ENCODE measurements at regions not wholly inside any gene's neighbourhood (a gene's known extent, or its start where the extent isn't known, plus 50 kb on each side); places are given as distances from the start of the nearest gene placed in this dataset.
"Not testable (repeated sequence)": the region's sequence is repeated elsewhere in the genome, so short reads cannot be mapped to it uniquely, and the experiment has no call there.

- no peaks in the 10 kb centered on the region for H3K27me3 ChIP-seq (ENCODE audit: control insufficient read depth, insufficient read depth, low read length)
- H3K27ac ChIP-seq (ENCODE audit: low read depth, low read length) = no peak overlapping the region
- no peak overlapping the region for H3K9ac ChIP-seq (ENCODE audit: low read length)
- no peaks in the 10 kb centered on the region for H3K36me3 ChIP-seq (ENCODE audit: control insufficient read depth, insufficient read depth, low read length)
- no peaks in the 10 kb centered on the region for H3K9me3 ChIP-seq (ENCODE audit: control insufficient read depth, insufficient read depth, low read depth, low read length)
- H3K4me1 ChIP-seq (ENCODE audit: control insufficient read depth, insufficient read depth, low read length) = no peaks in the 10 kb centered on the region
- no peak overlapping the region for H3K4me3 ChIP-seq (ENCODE audit: low read depth, low read length)
Measured at GRCh38 chr2:103365071-103365470, 603.2 kb downstream of the TMEM182 start.

GRCh38 chr2:103367877-103368276 is 606.0 kb downstream of the TMEM182 start:
- H3K27me3 ChIP-seq (ENCODE audit: control insufficient read depth, insufficient read depth, low read length) = no peaks in the 10 kb centered on the region
- H3K9ac ChIP-seq (ENCODE audit: low read length) = no peak overlapping the region
- H3K9me3 ChIP-seq (ENCODE audit: control insufficient read depth, insufficient read depth, low read depth, low read length) = no peaks in the 10 kb centered on the region
- no peaks in the 10 kb centered on the region for H3K36me3 ChIP-seq (ENCODE audit: control insufficient read depth, insufficient read depth, low read length)
- H3K4me1 ChIP-seq (ENCODE audit: control insufficient read depth, insufficient read depth, low read length) = no peaks in the 10 kb centered on the region
- no peak overlapping the region for H3K27ac ChIP-seq (ENCODE audit: low read depth, low read length)
- H3K4me3 ChIP-seq (ENCODE audit: low read depth, low read length) = no peak overlapping the region

GRCh38 chr2:103383541-103383940 is 621.7 kb downstream of the TMEM182 start:
- peaks cover 5% of the 10 kb centered on the region; the same call in 1 of the 2 replicates for H3K4me1 ChIP-seq (ENCODE audit: control insufficient read depth, insufficient read depth, low read length)
- H3K9ac ChIP-seq (ENCODE audit: low read length) = no peak overlapping the region
- peaks cover 7% of the 10 kb centered on the region; the same call in 1 of the 2 replicates for H3K9me3 ChIP-seq (ENCODE audit: control insufficient read depth, insufficient read depth, low read depth, low read length)
- H3K27me3 ChIP-seq (ENCODE audit: control insufficient read depth, insufficient read depth, low read length) = no peaks in the 10 kb centered on the region
- H3K4me3 ChIP-seq (ENCODE audit: low read depth, low read length) = no peak overlapping the region
- H3K36me3 ChIP-seq (ENCODE audit: control insufficient read depth, insufficient read depth, low read length) = no peaks in the 10 kb centered on the region
- no peak overlapping the region for H3K27ac ChIP-seq (ENCODE audit: low read depth, low read length)

GRCh38 chr2:103386872-103387271 is 625.0 kb downstream of the TMEM182 start:
- no peak overlapping the region for H3K27ac ChIP-seq (ENCODE audit: low read depth, low read length)
- H3K36me3 ChIP-seq (ENCODE audit: control insufficient read depth, insufficient read depth, low read length) = no peaks in the 10 kb centered on the region
- H3K4me1 ChIP-seq (ENCODE audit: control insufficient read depth, insufficient read depth, low read length) = no peaks in the 10 kb centered on the region; the same call in 1 of the 2 replicates
- H3K4me3 ChIP-seq (ENCODE audit: low read depth, low read length) = no peak overlapping the region
- no peaks in the 10 kb centered on the region for H3K9me3 ChIP-seq (ENCODE audit: control insufficient read depth, insufficient read depth, low read depth, low read length)
- no peaks in the 10 kb centered on the region for H3K27me3 ChIP-seq (ENCODE audit: control insufficient read depth, insufficient read depth, low read length)
- no peak overlapping the region for H3K9ac ChIP-seq (ENCODE audit: low read length)

- no peaks in the 10 kb centered on the region; the same call in 1 of the 2 replicates for H3K4me1 ChIP-seq (ENCODE audit: control insufficient read depth, insufficient read depth, low read length)
- H3K9ac ChIP-seq (ENCODE audit: low read length) = no peak overlapping the region
- H3K9me3 ChIP-seq (ENCODE audit: control insufficient read depth, insufficient read depth, low read depth, low read length) = no peaks in the 10 kb centered on the region
- no peak overlapping the region for H3K27ac ChIP-seq (ENCODE audit: low read depth, low read length)
- no peak overlapping the region for H3K4me3 ChIP-seq (ENCODE audit: low read depth, low read length)
- no peaks in the 10 kb centered on the region for H3K36me3 ChIP-seq (ENCODE audit: control insufficient read depth, insufficient read depth, low read length)
- no peaks in the 10 kb centered on the region for H3K27me3 ChIP-seq (ENCODE audit: control insufficient read depth, insufficient read depth, low read length)
Measured at GRCh38 chr2:103387888-103388287, 626.1 kb downstream of the TMEM182 start.

- peaks cover 15% of the 10 kb centered on the region for H3K9me3 ChIP-seq (ENCODE audit: control insufficient read depth, insufficient read depth, low read depth, low read length)
- no peak overlapping the region for H3K9ac ChIP-seq (ENCODE audit: low read length)
- H3K27me3 ChIP-seq (ENCODE audit: control insufficient read depth, insufficient read depth, low read length) = no peaks in the 10 kb centered on the region
- H3K4me3 ChIP-seq (ENCODE audit: low read depth, low read length) = no peak overlapping the region
- H3K27ac ChIP-seq (ENCODE audit: low read depth, low read length) = no peak overlapping the region
- H3K36me3 ChIP-seq (ENCODE audit: control insufficient read depth, insufficient read depth, low read length) = no peaks in the 10 kb centered on the region
- H3K4me1 ChIP-seq (ENCODE audit: control insufficient read depth, insufficient read depth, low read length) = peaks cover 18% of the 10 kb centered on the region
Measured at GRCh38 chr2:103396152-103396551, 634.3 kb downstream of the TMEM182 start.

- peak overlapping the region; percentile 87 for H3K9ac ChIP-seq (ENCODE audit: low read length)
- H3K4me3 ChIP-seq (ENCODE audit: low read depth, low read length) = peak overlapping the region; percentile 14; the same call in 1 of the 2 replicates
Measured at GRCh38 chr2:103401621-103402020, 639.8 kb downstream of the TMEM182 start.

GRCh38 chr2:103402336-103402735 is 640.5 kb downstream of the TMEM182 start:
- Histone ChIP-seq H3K36me3 (ENCODE audit: control insufficient read depth, insufficient read depth, low read length) (no peaks in the 10 kb centered on the region), H3K9ac (ENCODE audit: low read length) (peak overlapping the region; percentile 87)

More at GRCh38 chr2:103401621-103402020, 639.8 kb downstream of the TMEM182 start:
- peaks cover 10% of the 10 kb centered on the region for H3K9me3 ChIP-seq (ENCODE audit: control insufficient read depth, insufficient read depth, low read depth, low read length)
- H3K36me3 ChIP-seq (ENCODE audit: control insufficient read depth, insufficient read depth, low read length) = no peaks in the 10 kb centered on the region
- H3K4me1 ChIP-seq (ENCODE audit: control insufficient read depth, insufficient read depth, low read length) = peaks cover 40% of the 10 kb centered on the region
- peak overlapping the region; percentile 94 for H3K27ac ChIP-seq (ENCODE audit: low read depth, low read length)
- H3K27me3 ChIP-seq (ENCODE audit: control insufficient read depth, insufficient read depth, low read length) = no peaks in the 10 kb centered on the region

GRCh38 chr2:103402944-103403343 is 641.1 kb downstream of the TMEM182 start:
- Histone ChIP-seq H3K9me3 (ENCODE audit: control insufficient read depth, insufficient read depth, low read depth, low read length) (peaks cover 2% of the 10 kb centered on the region; the same call in 1 of the 2 replicates), H3K4me3 (ENCODE audit: low read depth, low read length) (no peak overlapping the region; the same call in 1 of the 2 replicates), H3K36me3 (ENCODE audit: control insufficient read depth, insufficient read depth, low read length) (no peaks in the 10 kb centered on the region), H3K27ac (ENCODE audit: low read depth, low read length) (peak overlapping the region; percentile 94), H3K4me1 (ENCODE audit: control insufficient read depth, insufficient read depth, low read length) (peaks cover 40% of the 10 kb centered on the region), H3K27me3 (ENCODE audit: control insufficient read depth, insufficient read depth, low read length) (no peaks in the 10 kb centered on the region), H3K9ac (ENCODE audit: low read length) (peak overlapping the region; percentile 87)

More at GRCh38 chr2:103402336-103402735, 640.5 kb downstream of the TMEM182 start:
- Histone ChIP-seq H3K4me3 (ENCODE audit: low read depth, low read length) (peak overlapping the region; percentile 14; the same call in 1 of the 2 replicates), H3K27me3 (ENCODE audit: control insufficient read depth, insufficient read depth, low read length) (no peaks in the 10 kb centered on the region), H3K9me3 (ENCODE audit: control insufficient read depth, insufficient read depth, low read depth, low read length) (peaks cover 5% of the 10 kb centered on the region), H3K27ac (ENCODE audit: low read depth, low read length) (peak overlapping the region; percentile 94), H3K4me1 (ENCODE audit: control insufficient read depth, insufficient read depth, low read length) (peaks cover 40% of the 10 kb centered on the region)

- H3K27me3 ChIP-seq (ENCODE audit: control insufficient read depth, insufficient read depth, low read length) = not testable (repeated sequence)
- H3K27ac ChIP-seq (ENCODE audit: low read depth, low read length) = peak overlapping the region; percentile 96
Measured at GRCh38 chr2:103403388-103403787, 641.6 kb downstream of the TMEM182 start.

GRCh38 chr2:103410221-103410620 is 648.4 kb downstream of the TMEM182 start:
- H3K27me3 ChIP-seq (ENCODE audit: control insufficient read depth, insufficient read depth, low read length) = no peaks in the 10 kb centered on the region
- no peaks in the 10 kb centered on the region for H3K36me3 ChIP-seq (ENCODE audit: control insufficient read depth, insufficient read depth, low read length)

More at GRCh38 chr2:103403388-103403787, 641.6 kb downstream of the TMEM182 start:
- not testable (repeated sequence) for H3K36me3 ChIP-seq (ENCODE audit: control insufficient read depth, insufficient read depth, low read length); H3K9me3 ChIP-seq (ENCODE audit: control insufficient read depth, insufficient read depth, low read depth, low read length); H3K4me3 ChIP-seq (ENCODE audit: low read depth, low read length)
- H3K4me1 ChIP-seq (ENCODE audit: control insufficient read depth, insufficient read depth, low read length) = peaks cover 40% of the 10 kb centered on the region
- H3K9ac ChIP-seq (ENCODE audit: low read length) = peak overlapping the region; percentile 87

More at GRCh38 chr2:103410221-103410620, 648.4 kb downstream of the TMEM182 start:
- Histone ChIP-seq H3K9me3 (ENCODE audit: control insufficient read depth, insufficient read depth, low read depth, low read length) (no peaks in the 10 kb centered on the region), H3K27ac (ENCODE audit: low read depth, low read length) (no peak overlapping the region), H3K4me3 (ENCODE audit: low read depth, low read length) (no peak overlapping the region), H3K4me1 (ENCODE audit: control insufficient read depth, insufficient read depth, low read length) (no peaks in the 10 kb centered on the region; the same call in 1 of the 2 replicates), H3K9ac (ENCODE audit: low read length) (no peak overlapping the region)
